ENCODE measurements at regions not wholly inside any gene's neighbourhood (a gene's known extent, or its start where the extent isn't known, plus 50 kb on each side); places are given as distances from the start of the nearest gene placed in this dataset.

GRCh38 chr18:41244591-41245037 lies 710.4 kb upstream of the PIK3C3 start:
- TF ChIP-seq CTCF (conservative IDR thresholded peaks at IDR 0.05; ENCODE audit: low read depth, low read length), result no peak
- no peak for TF ChIP-seq EZH2 (IDR thresholded peaks at IDR 0.05; ENCODE audit: low read length, unreplicated experiment)
- no peak for TF ChIP-seq EZH2phosphoT487 (IDR thresholded peaks at IDR 0.05; ENCODE audit: borderline replicate concordance, low read length)
